22Rv1 (cell line): ENCODE measurements at regions not wholly inside any gene's neighbourhood (a gene's known extent, or its start where the extent isn't known, plus 50 kb on each side); places are given as distances from the start of the nearest gene placed in this dataset.

Source experiments
- H3K27ac ChIP-seq: fragments of 450-650 bp; 2 replicates; pipeline ENCODE4 v1.5.1; 2017
- CTCF ChIP-seq: fragments of 450-650 bp; IDR thresholded peaks from 2 replicates; pipeline ENCODE4 v1.5.1; 2017; ENCODE audit warnings: mild to moderate bottlenecking
- ZFX ChIP-seq: fragments of 450-650 bp; IDR thresholded peaks from 2 replicates; pipeline ENCODE4 v1.6.1; 2017; ENCODE audit warnings: antibody characterized with exemption, borderline replicate concordance

DNA sequence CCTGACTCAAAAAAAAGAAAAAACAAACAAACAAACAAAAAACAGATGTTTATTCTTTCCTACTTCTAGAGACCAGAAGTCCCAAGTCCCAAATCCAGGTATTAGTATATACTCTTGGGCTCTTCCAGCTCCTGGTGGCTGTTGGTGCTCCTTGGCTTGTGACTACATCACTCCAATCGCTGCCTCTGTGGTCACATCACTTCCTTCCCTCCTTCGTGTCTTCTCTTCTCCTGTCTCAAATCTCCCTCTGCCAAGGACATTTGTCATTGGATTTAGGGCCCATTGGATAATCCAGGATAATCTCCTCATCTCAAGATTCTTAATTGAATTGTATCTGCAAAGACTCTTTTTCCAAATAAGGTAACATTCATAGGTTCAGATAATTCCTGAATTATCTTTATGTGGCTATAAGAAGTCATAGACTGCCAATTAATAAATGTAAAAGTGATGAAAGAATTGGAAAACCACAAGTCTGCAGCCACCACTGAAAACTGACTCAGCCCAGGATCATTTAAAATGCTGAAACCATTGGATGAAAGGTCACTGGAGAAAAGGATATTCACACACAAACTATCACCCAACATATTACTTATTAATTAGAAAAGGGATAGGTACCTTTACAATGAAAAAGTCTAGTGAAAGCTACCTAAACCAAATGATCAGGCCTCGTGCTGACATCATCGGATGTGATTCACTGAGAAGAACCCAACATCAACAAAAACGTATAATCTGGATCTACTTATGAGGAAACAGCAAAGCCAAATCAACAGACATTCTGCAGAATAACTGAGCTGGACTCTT is 67.1 kb downstream of the ZNF281 start:
- no peak for TF ChIP-seq CTCF
- no peak overlapping the region for H3K27ac ChIP-seq

- TF ChIP-seq ZFX, result no peak
- TF ChIP-seq CTCF, result no peak
- no peak overlapping the region for H3K27ac ChIP-seq
These were observed 71.4 kb downstream of the ZNF281 start for GRCh38 chr1:200338451-200338850.

DNA sequence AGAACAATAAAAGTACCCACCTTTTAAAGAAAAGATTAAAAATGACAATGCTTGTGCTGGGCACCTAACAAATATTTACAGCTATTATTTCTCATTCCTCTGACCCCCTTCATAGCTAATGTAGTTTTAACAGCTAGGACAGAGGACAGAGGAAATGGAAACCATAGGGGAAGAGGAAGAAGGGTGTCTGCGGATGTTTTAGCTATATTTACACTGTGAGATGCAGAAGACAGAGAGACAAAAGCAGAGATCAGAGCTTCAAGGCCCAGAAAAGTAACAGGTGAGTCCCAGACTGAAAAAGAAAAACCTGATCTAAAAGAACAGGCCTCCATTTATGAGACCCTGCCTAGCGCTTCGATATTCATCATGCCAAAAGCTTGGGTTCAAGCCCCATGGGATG is 72.0 kb downstream of the ZNF281 start:
- no peak overlapping the region for H3K27ac ChIP-seq

GRCh38 chr1:200337410-200337809 is 72.4 kb downstream of the ZNF281 start:
- no peak for TF ChIP-seq ZFX
- TF ChIP-seq CTCF, result no peak
- no peak overlapping the region for H3K27ac ChIP-seq

More for the DNA sequence above, 72.0 kb downstream of the ZNF281 start:
- TF ChIP-seq CTCF (no peak), ZFX (no peak)

GRCh38 chr1:200336901-200337391 is 72.9 kb downstream of the ZNF281 start:
- TF ChIP-seq CTCF (no peak), ZFX (no peak)
- H3K27ac ChIP-seq, result no peak overlapping the region

DNA sequence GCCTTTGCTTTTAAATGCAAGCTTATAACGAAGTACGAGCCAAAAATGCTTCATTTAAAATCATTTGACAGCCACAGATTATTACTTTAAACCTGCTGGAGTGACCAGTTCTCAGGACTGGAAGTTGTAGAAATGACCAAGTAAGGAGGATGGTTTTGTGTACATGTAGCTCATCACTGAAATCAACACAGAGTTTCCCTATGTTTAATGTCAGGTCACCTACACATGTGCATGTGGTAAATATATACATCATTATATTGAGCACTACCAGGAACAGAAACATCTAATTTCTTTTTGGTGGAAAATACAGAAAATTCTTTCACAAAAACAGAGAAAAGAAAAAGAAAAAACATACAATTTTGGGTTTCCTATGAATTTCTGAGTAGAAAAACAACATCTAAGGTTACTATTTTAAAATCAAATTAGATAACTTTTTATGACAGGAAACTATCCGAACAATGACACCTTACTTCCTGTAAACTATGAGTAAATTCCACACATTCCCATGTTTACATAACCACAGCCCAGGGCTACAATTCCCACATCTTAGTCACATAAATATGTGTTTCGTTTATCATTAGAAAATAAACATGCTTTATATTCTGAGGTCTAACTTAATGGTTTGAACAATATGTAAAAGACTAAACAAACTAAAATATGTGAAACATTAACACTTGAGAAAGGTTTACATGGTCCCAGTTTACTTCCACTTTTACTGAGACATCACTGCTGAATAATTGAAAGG is 73.6 kb downstream of the ZNF281 start:
- no peak for TF ChIP-seq CTCF
- no peak for TF ChIP-seq ZFX
- no peak overlapping the region for H3K27ac ChIP-seq

DNA sequence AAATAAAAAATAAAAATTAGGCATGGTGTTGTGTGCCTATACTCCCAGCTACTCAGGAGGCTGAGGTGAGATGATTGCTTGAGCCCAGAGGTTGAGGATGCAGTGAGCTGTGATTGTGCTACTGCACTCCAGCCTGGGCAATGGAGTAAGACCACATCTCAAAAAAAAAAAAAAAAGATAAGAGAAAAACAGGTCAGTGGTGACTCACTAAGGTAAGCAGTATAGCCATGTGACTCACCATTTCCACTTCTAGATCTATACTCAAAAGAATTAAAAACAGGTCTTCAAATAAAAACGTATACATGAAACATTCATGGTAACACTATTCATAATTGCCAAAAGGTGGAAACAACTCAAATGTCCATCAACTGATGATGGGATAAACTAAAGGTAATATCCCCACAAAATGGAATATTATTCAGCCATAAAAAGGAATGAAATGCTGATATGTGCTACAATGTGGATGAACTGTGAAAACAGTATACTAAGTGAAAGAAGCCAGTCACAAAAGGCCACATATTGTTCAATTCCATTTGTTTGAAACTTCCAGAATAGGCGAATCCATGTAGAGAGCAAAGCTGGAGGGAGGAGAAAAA is 75.1 kb downstream of the ZNF281 start:
- TF ChIP-seq ZFX, result no peak
- no peak for TF ChIP-seq CTCF
- no peak overlapping the region for H3K27ac ChIP-seq
